Suppressor macrophage (primary cell): ENCODE measurements at regions not wholly inside any gene's neighbourhood (a gene's known extent, or its start where the extent isn't known, plus 50 kb on each side); places are given as distances from the start of the nearest gene placed in this dataset.
"Not testable (repeated sequence)": the region's sequence is repeated elsewhere in the genome, so short reads cannot be mapped to it uniquely, and the experiment has no call there.

Experiments used
- DNase-seq, 4 experiments: peaks; one replicate each; pipeline ENCODE4 v3.0.0-alpha.2; 2020 to 2022

GRCh38 chr1:199932462-199932861, 95.0 kb upstream of the NR5A2 start:
- DNase-seq: no peak

GRCh38 chr1:199936441-199936840, 91.1 kb upstream of the NR5A2 start:
- DNase-seq: peak; percentile 3 to 63 (median 39)

GRCh38 chr1:199937161-199937560, 90.3 kb upstream of the NR5A2 start:
- DNase-seq: no peak

- DNase-seq: no peak
Measured at GRCh38 chr1:199937661-199938060, 89.8 kb upstream of the NR5A2 start.

GRCh38 chr1:199944986-199945385, 82.5 kb upstream of the NR5A2 start:
- DNase-seq: peak in 1 of 4 experiments; percentile 26

GRCh38 chr1:199945591-199945990, 81.9 kb upstream of the NR5A2 start:
- DNase-seq: peak in 2 of 4 experiments; percentile 3 to 10

GRCh38 chr1:199946305-199947155, 81.0 kb upstream of the NR5A2 start:
- no peak for DNase-seq

- peak in 3 of 4 experiments; percentile 9 to 32 (median 13) for DNase-seq
Measured at GRCh38 chr1:199948587-199949280, 78.8 kb upstream of the NR5A2 start.

- DNase-seq: not testable (repeated sequence)
Measured at GRCh38 chr1:199951005-199951404, 76.5 kb upstream of the NR5A2 start.

- no peak for DNase-seq
Measured at GRCh38 chr1:199953651-199954050, 73.9 kb upstream of the NR5A2 start.

GRCh38 chr1:199954699-199955098, 72.8 kb upstream of the NR5A2 start:
- DNase-seq: no peak

- DNase-seq: no peak
Measured at GRCh38 chr1:199955235-199955634, 72.3 kb upstream of the NR5A2 start.

- no peak for DNase-seq
Measured at GRCh38 chr1:199956005-199956404, 71.5 kb upstream of the NR5A2 start.

GRCh38 chr1:199959033-199959774, 68.3 kb upstream of the NR5A2 start:
- no peak for DNase-seq

GRCh38 chr1:199959775-199960110, 67.8 kb upstream of the NR5A2 start:
- no peak for DNase-seq

GRCh38 chr1:199970125-199970524, 57.4 kb upstream of the NR5A2 start:
- DNase-seq: no peak

GRCh38 chr1:199976496-199977144, 50.9 kb upstream of the NR5A2 start:
- DNase-seq: peak in 2 of 4 experiments; percentile 3 to 20
